ENCODE measurements at regions not wholly inside any gene's neighbourhood (a gene's known extent, or its start where the extent isn't known, plus 50 kb on each side); places are given as distances from the start of the nearest gene placed in this dataset.

GRCh38 chr6:145489583-145489982 is 245.7 kb downstream of the EPM2A start:
- DNase-seq, result no peak
- H3K4me1 ChIP-seq (ENCODE audit: insufficient read depth, low read length), result no peaks in the 10 kb centered on the region
- no peak overlapping the region for H3K4ac ChIP-seq (ENCODE audit: low read depth, low read length)
- H3K79me1 ChIP-seq (ENCODE audit: insufficient read depth, low read depth, low read length, poor library complexity, severe bottlenecking), result no peaks in the 10 kb centered on the region
- no peak for TF ChIP-seq CTCF (conservative IDR thresholded peaks at IDR 0.05)
- no peak overlapping the region for H3K4me2 ChIP-seq (ENCODE audit: insufficient read depth, insufficient read length, low read length)
- no peak overlapping the region for H2BK15ac ChIP-seq (ENCODE audit: low read depth, low read length)
- H2BK12ac ChIP-seq (ENCODE audit: insufficient read length, low read depth, low read length), result no peak overlapping the region
- no peak overlapping the region for H2BK120ac ChIP-seq (ENCODE audit: low read depth, low read length, poor library complexity, severe bottlenecking)
- Mint-ChIP-seq H3K27me3 (ENCODE audit: low read depth) (peaks cover 1% of the 10 kb centered on the region; the same call in 1 of the 2 replicates), H3K27ac (no peak overlapping the region), H3K4me3 (no peak overlapping the region), H3K4me1 (peaks cover 9 to 10% of the 10 kb centered on the region in 2 experiments), H3K36me3 (ENCODE audit: insufficient read depth in 1 of 3, low read depth in 3 of 3) (no peaks in the 10 kb centered on the region), H3K9me3 (no peaks in the 10 kb centered on the region; a peak in 2 of 5 replicates)
- H3K23me2 ChIP-seq (ENCODE audit: insufficient read length, low read depth, low read length, poor library complexity, severe bottlenecking), result no peaks in the 10 kb centered on the region
- H3T11ph ChIP-seq (ENCODE audit: low read length), result no peak overlapping the region
- H2AFZ ChIP-seq (ENCODE audit: low read length), result no peak overlapping the region
- WGBS (ENCODE audit: extremely low coverage, insufficient read length, low lambda C conversion rate), result no CpG with 5 or more reads among the region's 6 CpGs
- no peak overlapping the region for H4K91ac ChIP-seq (ENCODE audit: insufficient read length, low read depth, low read length)
- no peak overlapping the region for H3K27ac ChIP-seq (ENCODE audit: insufficient read length, low read depth, low read length)
- no peak overlapping the region for H3K14ac ChIP-seq (ENCODE audit: insufficient read depth, low read length)
- H3K23ac ChIP-seq (ENCODE audit: insufficient read length, low read depth, low read length), result no peak overlapping the region
- H3K9me3 ChIP-seq (ENCODE audit: control insufficient read depth, low read depth, low read length), result no peaks in the 10 kb centered on the region
- no peaks in the 10 kb centered on the region for H3K27me3 ChIP-seq (ENCODE audit: insufficient read depth, low read length)
- no peak overlapping the region for H4K8ac ChIP-seq (replicated peaks; ENCODE audit: insufficient read length, low read depth, low read length)
- no peak overlapping the region for H3K56ac ChIP-seq (ENCODE audit: insufficient read length, low read depth, low read length)
- H3K79me2 ChIP-seq (ENCODE audit: insufficient read depth, low read length), result no peaks in the 10 kb centered on the region
- no peak overlapping the region for H2BK20ac ChIP-seq (ENCODE audit: low read depth, low read length, poor library complexity, severe bottlenecking)
- H3K18ac ChIP-seq (ENCODE audit: insufficient read length, low read depth, low read length), result no peak overlapping the region
- H2AK5ac ChIP-seq (ENCODE audit: insufficient read length, low read length), result no peak overlapping the region
- H4K20me1 ChIP-seq (ENCODE audit: control insufficient read depth, insufficient read depth, insufficient read length), result no peaks in the 10 kb centered on the region
- no peak overlapping the region for H2BK5ac ChIP-seq (ENCODE audit: insufficient read length, low read length)
- H3K9ac ChIP-seq (ENCODE audit: extremely low read depth, insufficient read length, low read length), result no peak overlapping the region
- no peak overlapping the region for H4K5ac ChIP-seq (ENCODE audit: insufficient read length, low read depth, low read length)

Data from H9 (cell line).